A673 (cell line): ENCODE measurements at regions not wholly inside any gene's neighbourhood (a gene's known extent, or its start where the extent isn't known, plus 50 kb on each side); places are given as distances from the start of the nearest gene placed in this dataset.

Experiments used
- BruUV-seq: library from RNA; stranded (reverse); fragments of 400-500 nt; replicated peaks from 2 replicates; lab custom pipeline; 2021; lab: Mats Ljungman, UMichigan
- CTCF ChIA-PET: fragments of 300-600 bp; sonication (Branson Sonifier 250); formaldehyde crosslinking; loops from one replicate; lab custom pipeline; 2022; ENCODE audit warnings: antibody characterized with exemption; lab: Charles Lee
- POLR2A ChIA-PET: fragments of 300-600 bp; sonication (Branson Sonifier 250); formaldehyde crosslinking; loops from one replicate; lab custom pipeline; 2022; ENCODE audit warnings: antibody characterized with exemption; ENCODE audit not compliant: low non-redundant PET; lab: Charles Lee
- DNase-seq: peaks from one replicate; pipeline ENCODE4 v3.0.0-alpha.2; 2015; ENCODE audit warnings: low spot score
- H3K27ac ChIP-seq: fragments of 200-600 bp; sonication (generic); 2 replicates; pipeline ENCODE4 v1.5.1; 2016; ENCODE audit warnings: mixed run types, low read depth, mild to moderate bottlenecking, mixed read lengths, antibody characterized with exemption, low read length; ENCODE audit not compliant: poor library complexity, severe bottlenecking
- H3K27me3 ChIP-seq: fragments of 200-600 bp; sonication (generic); replicated peaks from 2 replicates; pipeline ENCODE4 v1.6.1; 2017; ENCODE audit warnings: mixed run types, low read depth, mild to moderate bottlenecking, mixed read lengths, antibody characterized with exemption, low read length; ENCODE audit not compliant: insufficient read depth, poor library complexity
- H3K36me3 ChIP-seq: fragments of 200-600 bp; sonication (generic); 2 replicates; pipeline ENCODE4 v1.6.1; 2016; ENCODE audit warnings: mixed run types, mild to moderate bottlenecking, mixed read lengths, antibody characterized with exemption, low read length; ENCODE audit not compliant: insufficient read depth, poor library complexity, severe bottlenecking
- H3K4me1 ChIP-seq: fragments of 200-600 bp; sonication (generic); 2 replicates; pipeline ENCODE4 v1.6.1; 2017; ENCODE audit warnings: mixed run types, mild to moderate bottlenecking, mixed read lengths, antibody characterized with exemption, low read length; ENCODE audit not compliant: insufficient read depth, poor library complexity, severe bottlenecking
- H3K4me3 ChIP-seq: fragments of 200-600 bp; sonication (generic); 2 replicates; pipeline ENCODE4 v1.5.1; 2016; ENCODE audit warnings: low read depth, mixed run types, mild to moderate bottlenecking, mixed read lengths, low read length; ENCODE audit not compliant: poor library complexity, severe bottlenecking
- H3K9me3 ChIP-seq: fragments of 200-600 bp; sonication (generic); 2 replicates; pipeline ENCODE4 v1.6.1; 2016; ENCODE audit warnings: mixed run types, low read depth, mild to moderate bottlenecking, mixed read lengths, antibody characterized with exemption, low read length; ENCODE audit not compliant: poor library complexity, severe bottlenecking
- CTCF ChIP-seq: fragments of 300-800, 200-600 bp; sonication (generic); conservative IDR thresholded peaks from 2 replicates; pipeline ENCODE4 v1.5.1; 2017; ENCODE audit warnings: low read depth, mild to moderate bottlenecking, antibody characterized with exemption, low read length, moderate library complexity, mixed read lengths
- EZH2 ChIP-seq: fragments of 200-600 bp; sonication (generic); IDR thresholded peaks from 2 replicates; pipeline ENCODE4 v1.6.1; 2017; ENCODE audit warnings: borderline replicate concordance, low read depth, mild to moderate bottlenecking, mixed read lengths, antibody characterized with exemption, low read length; ENCODE audit not compliant: poor library complexity, severe bottlenecking
- intact Hi-C: fragments of 100-400 bp; cut with micrococcal nuclease; formaldehyde crosslinking; loops from one replicate; pipeline ENCODE4 v1.10.0; 2022; ENCODE audit not compliant: unreplicated experiment

DNA sequence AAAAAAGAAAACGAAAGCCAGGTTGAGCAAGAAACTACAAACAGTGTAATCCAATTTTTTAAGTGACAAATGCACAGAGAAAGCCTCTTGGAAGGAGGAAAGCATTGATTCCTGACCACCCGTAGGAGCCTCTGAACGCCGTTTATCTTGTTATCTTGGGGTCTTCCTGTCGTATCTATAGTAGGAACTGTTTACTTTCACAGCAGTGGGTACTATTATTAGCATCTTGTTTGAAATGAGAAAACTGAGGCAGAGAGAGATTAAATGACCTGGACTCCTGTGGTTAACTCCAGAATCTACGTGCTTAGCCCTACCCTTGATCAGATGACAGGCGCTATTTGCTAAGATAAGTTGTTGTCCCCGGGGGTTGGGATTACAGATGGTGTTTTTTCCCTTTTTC lies 196.7 kb upstream of the FOXF1 start:
- no peaks in the 10 kb centered on the region for H3K9me3 ChIP-seq
- no peaks in the 10 kb centered on the region for H3K36me3 ChIP-seq
- intact Hi-C loops, result no loop called here
- ChIA-PET CTCF (no interaction called here), POLR2A (no interaction called here)
- H3K27ac ChIP-seq, result no peak overlapping the region
- no peak overlapping the region for H3K4me3 ChIP-seq
- BruUV-seq, result no TSS peak
- no peak for DNase-seq
- H3K27me3 ChIP-seq, result peaks cover 51% of the 10 kb centered on the region
- H3K4me1 ChIP-seq, result no peaks in the 10 kb centered on the region
- TF ChIP-seq CTCF, result no peak
- TF ChIP-seq EZH2, result no peak

DNA sequence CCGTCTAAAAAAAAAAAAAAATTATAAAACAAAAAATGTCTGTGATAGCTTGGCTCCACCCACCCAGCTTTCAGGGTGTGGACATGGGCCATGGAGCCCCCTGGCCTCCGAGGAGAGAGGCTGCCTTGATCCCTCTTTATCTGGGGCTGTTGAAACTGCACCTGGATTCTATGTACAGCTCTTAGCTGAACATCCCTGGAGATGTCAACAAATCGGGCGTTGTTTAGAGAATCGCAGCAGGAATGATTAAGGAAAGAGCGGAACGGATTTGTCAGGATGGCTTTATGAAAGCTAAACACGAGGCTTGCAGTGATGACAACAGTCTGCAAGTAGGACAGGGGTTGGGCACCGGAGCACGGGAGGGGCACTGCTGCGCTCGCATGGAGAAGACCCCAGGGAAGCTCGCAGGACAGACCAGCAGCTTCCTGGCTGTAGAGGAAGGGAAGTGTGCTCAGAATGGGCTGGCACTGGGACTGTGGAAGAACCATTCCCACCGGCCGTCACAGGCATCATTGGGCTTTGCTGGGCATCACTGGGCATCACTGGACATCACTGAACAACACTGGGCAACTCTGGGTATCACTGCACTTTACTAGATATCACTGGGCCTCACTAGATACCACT lies 195.8 kb upstream of the FOXF1 start:
- no TSS peak for BruUV-seq
- intact Hi-C loops, result no loop called here
- H3K36me3 ChIP-seq, result no peaks in the 10 kb centered on the region
- CTCF ChIA-PET, result no interaction called here
- H3K9me3 ChIP-seq, result no peaks in the 10 kb centered on the region
- POLR2A ChIA-PET, result no interaction called here
- no peak overlapping the region for H3K27ac ChIP-seq
- TF ChIP-seq EZH2, result no peak
- H3K4me3 ChIP-seq, result no peak overlapping the region
- no peaks in the 10 kb centered on the region for H3K4me1 ChIP-seq
- no peak for DNase-seq
- peaks cover 51% of the 10 kb centered on the region for H3K27me3 ChIP-seq

DNA sequence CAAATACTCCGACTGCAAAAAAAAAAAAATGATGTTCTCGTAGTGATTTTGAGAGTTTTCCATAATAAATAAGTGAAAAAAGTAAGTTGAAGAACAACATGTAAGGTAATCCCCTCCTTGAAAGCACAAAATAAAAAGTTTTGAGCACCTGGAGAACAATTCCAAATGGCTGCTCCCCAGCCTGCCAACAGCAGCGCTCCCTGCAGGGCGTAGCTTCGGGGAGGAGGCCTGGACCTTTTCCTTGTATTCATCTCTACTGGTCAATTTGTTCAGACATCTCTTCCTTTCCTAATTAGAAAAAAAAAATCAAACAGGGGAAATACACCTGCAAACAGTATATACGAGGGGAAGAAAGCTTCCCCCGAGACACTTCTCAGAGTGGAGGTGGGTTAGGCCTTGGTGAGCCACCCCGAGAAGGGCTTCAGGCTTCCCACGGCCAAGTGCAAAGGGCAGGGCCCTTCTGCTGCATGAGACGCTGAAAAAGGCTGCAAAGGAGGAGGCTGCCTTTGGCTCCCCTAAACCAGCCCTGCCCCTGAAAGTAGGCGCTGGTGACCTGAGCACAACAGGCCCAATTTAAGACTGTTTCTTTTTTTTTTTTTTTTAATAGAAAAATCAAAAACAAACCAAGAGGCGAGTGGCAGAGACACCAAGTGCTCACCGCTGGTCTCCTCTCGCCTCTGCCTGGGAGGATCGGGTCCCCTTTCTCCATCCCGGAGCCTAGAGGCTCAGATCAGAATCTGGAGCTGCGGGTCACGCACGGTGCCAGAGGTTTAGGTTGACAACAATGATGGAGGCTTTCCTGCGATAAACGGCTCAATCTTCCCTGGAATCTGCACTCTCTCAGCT lies 193.1 kb upstream of the FOXF1 start:
- TF ChIP-seq CTCF (no peak), EZH2 (no peak)
- no peak for DNase-seq
- intact Hi-C loops, result no loop called here
- POLR2A ChIA-PET, result no interaction called here
- BruUV-seq, result no TSS peak
- H3K9me3 ChIP-seq, result no peaks in the 10 kb centered on the region
- H3K27me3 ChIP-seq, result peaks cover 48% of the 10 kb centered on the region
- no peak overlapping the region for H3K27ac ChIP-seq
- no peak overlapping the region for H3K4me3 ChIP-seq
- H3K36me3 ChIP-seq, result no peaks in the 10 kb centered on the region
- CTCF ChIA-PET, result no interaction called here
- no peaks in the 10 kb centered on the region for H3K4me1 ChIP-seq
